ENCODE measurements at regions not wholly inside any gene's neighbourhood (a gene's known extent, or its start where the extent isn't known, plus 50 kb on each side); places are given as distances from the start of the nearest gene placed in this dataset.
"Not testable (repeated sequence)": the region's sequence is repeated elsewhere in the genome, so short reads cannot be mapped to it uniquely, and the experiment has no call there.

- no peak for DNase-seq (ENCODE audit: low spot score)
Observed at GRCh38 chr10:36492590-36493515, 632.5 kb upstream of the ANKRD30A start.

GRCh38 chr10:36491926-36492325 lies 633.5 kb upstream of the ANKRD30A start:
- no peak for DNase-seq (ENCODE audit: low spot score)

- DNase-seq (ENCODE audit: low spot score) = no peak
Observed at GRCh38 chr10:36489611-36490228, 635.7 kb upstream of the ANKRD30A start.

- DNase-seq (ENCODE audit: low spot score) = no peak
Observed at GRCh38 chr10:36489181-36489580, 636.2 kb upstream of the ANKRD30A start.

- no peak for DNase-seq (ENCODE audit: low spot score)
Observed at GRCh38 chr10:36488579-36488978, 636.8 kb upstream of the ANKRD30A start.

- DNase-seq (ENCODE audit: low spot score) = no peak
Observed at GRCh38 chr10:36479073-36479472, 646.3 kb upstream of the ANKRD30A start.

GRCh38 chr10:36476399-36476798 lies 649.0 kb upstream of the ANKRD30A start:
- DNase-seq (ENCODE audit: low spot score) = no peak

GRCh38 chr10:36475746-36476145 lies 649.7 kb upstream of the ANKRD30A start:
- DNase-seq (ENCODE audit: low spot score) = no peak

GRCh38 chr10:36474456-36474855 lies 650.9 kb upstream of the ANKRD30A start:
- DNase-seq (ENCODE audit: low spot score) = no peak

- DNase-seq (ENCODE audit: low spot score) = no peak
Observed at GRCh38 chr10:36473122-36473521, 652.3 kb upstream of the ANKRD30A start.

GRCh38 chr10:36469585-36469984 lies 655.8 kb upstream of the ANKRD30A start:
- no peak for DNase-seq (ENCODE audit: low spot score)

GRCh38 chr10:36468620-36469019 lies 656.8 kb upstream of the ANKRD30A start:
- DNase-seq (ENCODE audit: low spot score) = no peak

- DNase-seq (ENCODE audit: low spot score) = no peak
Observed at GRCh38 chr10:36465604-36466379, 659.6 kb upstream of the ANKRD30A start.

GRCh38 chr10:36464291-36464690 lies 661.1 kb upstream of the ANKRD30A start:
- no peak for DNase-seq (ENCODE audit: low spot score)

- no peak for DNase-seq (ENCODE audit: low spot score)
Observed at GRCh38 chr10:36463390-36463789, 662.0 kb upstream of the ANKRD30A start.

- no peak for DNase-seq (ENCODE audit: low spot score)
Observed at GRCh38 chr10:36462194-36462593, 663.2 kb upstream of the ANKRD30A start.

- not testable (repeated sequence) for DNase-seq (ENCODE audit: low spot score)
Observed at GRCh38 chr10:36458437-36458836, 667.0 kb upstream of the ANKRD30A start.

GRCh38 chr10:36457751-36458150 lies 667.6 kb upstream of the ANKRD30A start:
- no peak for DNase-seq (ENCODE audit: low spot score)

GRCh38 chr10:36455526-36456133 lies 669.8 kb upstream of the ANKRD30A start:
- DNase-seq (ENCODE audit: low spot score) = no peak

GRCh38 chr10:36452851-36453250 lies 672.5 kb upstream of the ANKRD30A start:
- no peak for DNase-seq (ENCODE audit: low spot score)

GRCh38 chr10:36451391-36451970 lies 673.9 kb upstream of the ANKRD30A start:
- no peak for DNase-seq (ENCODE audit: low spot score)

- DNase-seq (ENCODE audit: low spot score) = no peak
Observed at GRCh38 chr10:36450380-36450779, 675.0 kb upstream of the ANKRD30A start.

Measured in LoVo (cell line).